ENCODE measurements at regions not wholly inside any gene's neighbourhood (a gene's known extent, or its start where the extent isn't known, plus 50 kb on each side); places are given as distances from the start of the nearest gene placed in this dataset.
"Not testable (repeated sequence)": the region's sequence is repeated elsewhere in the genome, so short reads cannot be mapped to it uniquely, and the experiment has no call there.

DNA sequence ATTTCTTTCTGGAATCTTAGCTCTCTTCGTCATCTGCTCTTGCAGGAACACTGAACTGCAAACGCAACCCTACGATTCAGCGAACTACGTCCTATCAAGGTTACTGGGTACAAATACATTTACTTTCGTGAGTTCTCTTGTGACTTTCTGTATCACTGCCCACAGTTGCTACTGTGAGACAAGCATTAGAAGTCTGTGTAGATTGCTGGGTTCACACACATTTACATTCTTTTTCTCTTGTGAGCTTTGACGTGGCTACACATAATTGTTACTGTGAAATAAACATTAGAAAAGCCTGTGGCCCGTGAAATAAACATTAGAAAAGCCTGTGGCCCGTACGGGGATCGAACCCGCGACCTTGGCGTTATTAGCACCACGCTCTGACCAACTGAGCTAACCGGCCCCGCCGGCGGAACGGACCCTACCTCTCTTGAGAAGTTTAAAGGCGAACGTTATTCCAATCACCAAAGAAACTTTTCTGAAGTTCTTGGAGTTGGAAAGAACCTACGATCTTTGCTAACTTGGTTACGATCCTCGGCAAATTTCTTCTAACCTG lies 61.2 kb upstream of the ZNF322 start:
- not testable (repeated sequence) for DNase-seq

GRCh38 chr6:26730019-26730766 lies 70.6 kb upstream of the ZNF322 start:
- not testable (repeated sequence) for DNase-seq

GRCh38 chr6:26734776-26735472 lies 75.4 kb upstream of the ZNF322 start:
- DNase-seq = not testable (repeated sequence)

- no peak for DNase-seq
Measured at GRCh38 chr6:26739811-26740210, 80.3 kb upstream of the ZNF322 start.

GRCh38 chr6:26743157-26743821 lies 83.7 kb upstream of the ZNF322 start:
- DNase-seq = no peak

DNA sequence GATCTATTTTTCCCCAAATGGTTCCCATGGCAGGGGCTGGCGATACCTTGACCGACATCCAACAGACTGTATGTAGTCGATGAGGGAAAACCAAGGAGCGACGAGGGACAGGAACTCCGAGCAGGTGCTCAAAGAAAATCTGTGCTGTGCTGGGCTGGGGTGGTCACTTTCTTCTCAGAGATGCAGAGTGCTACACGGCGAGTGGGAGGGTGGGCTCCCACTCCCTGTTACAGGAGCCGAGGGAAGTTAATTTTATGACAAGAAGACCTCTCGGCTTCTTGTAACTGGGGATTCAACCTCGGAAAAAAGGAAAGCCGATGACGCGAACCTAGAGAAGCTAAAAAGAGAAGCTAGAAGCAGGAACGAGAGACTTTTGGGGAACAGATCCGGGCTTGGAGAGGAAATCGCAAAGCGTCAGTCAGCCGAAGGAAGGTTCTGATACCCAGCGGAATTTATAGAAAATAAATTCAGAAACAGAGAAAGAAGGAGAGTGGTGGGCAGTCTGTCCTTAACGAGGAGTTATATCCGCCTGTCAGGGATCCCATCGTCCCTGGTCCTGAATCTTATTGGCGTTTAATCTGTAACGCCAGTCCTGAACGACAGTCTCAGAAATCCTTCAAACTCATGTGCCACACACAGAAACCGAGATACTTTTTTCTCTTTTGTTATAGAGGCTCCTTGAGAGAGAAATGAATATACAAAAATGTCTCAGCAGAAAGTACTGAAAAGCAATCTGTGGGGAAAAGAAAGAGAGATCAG lies 84.6 kb upstream of the ZNF322 start:
- no peak for DNase-seq

- not testable (repeated sequence) for DNase-seq
Measured at GRCh38 chr6:26744837-26745282, 85.3 kb upstream of the ZNF322 start.

- DNase-seq = not testable (repeated sequence)
Measured at GRCh38 chr6:26745964-26746363, 86.4 kb upstream of the ZNF322 start.

GRCh38 chr6:26749126-26749758 lies 89.7 kb upstream of the ZNF322 start:
- not testable (repeated sequence) for DNase-seq

DNA sequence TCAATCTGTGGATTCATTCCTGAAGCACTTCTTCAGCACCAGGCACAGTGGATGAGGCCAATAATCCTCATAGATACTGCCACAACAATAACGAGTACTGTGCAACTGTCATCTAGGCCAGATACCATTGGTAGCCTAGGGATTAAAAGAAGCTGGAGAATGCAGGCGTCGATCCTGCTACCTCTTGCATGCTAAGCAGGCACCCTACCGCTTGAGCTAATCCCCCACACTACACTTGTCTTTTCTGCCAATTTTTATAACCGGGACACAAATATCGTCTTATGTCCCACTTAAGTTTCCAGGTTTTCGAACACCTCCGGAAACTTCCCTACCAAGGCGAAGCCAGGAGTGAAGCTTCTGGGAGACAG lies 90.2 kb upstream of the ZNF322 start:
- not testable (repeated sequence) for DNase-seq

- no peak for DNase-seq
Measured at GRCh38 chr6:26754212-26754611, 94.7 kb upstream of the ZNF322 start.

DNA sequence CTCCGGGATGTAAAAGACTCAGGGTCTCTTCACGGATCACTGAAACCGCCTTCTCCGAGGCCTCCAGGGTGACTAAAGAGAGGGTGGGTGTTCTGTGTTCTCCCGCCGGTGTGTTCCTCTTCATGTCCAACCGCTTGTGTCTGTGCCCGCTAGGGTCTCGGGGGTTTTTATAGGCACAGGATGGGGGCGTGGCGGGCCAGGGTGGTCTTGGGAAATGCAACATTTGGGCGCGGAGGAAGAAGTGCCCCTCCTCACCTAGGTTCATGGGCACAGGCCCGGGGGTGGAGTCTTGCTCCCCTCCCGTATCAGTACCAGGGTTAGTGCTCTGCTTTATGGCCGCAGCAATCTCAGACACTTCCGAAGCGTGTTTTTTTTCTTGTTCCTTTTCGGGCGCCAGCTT lies 95.3 kb upstream of the ZNF322 start:
- DNase-seq = not testable (repeated sequence)

- DNase-seq = not testable (repeated sequence)
Measured at GRCh38 chr6:26756067-26756805, 96.7 kb upstream of the ZNF322 start.

DNA sequence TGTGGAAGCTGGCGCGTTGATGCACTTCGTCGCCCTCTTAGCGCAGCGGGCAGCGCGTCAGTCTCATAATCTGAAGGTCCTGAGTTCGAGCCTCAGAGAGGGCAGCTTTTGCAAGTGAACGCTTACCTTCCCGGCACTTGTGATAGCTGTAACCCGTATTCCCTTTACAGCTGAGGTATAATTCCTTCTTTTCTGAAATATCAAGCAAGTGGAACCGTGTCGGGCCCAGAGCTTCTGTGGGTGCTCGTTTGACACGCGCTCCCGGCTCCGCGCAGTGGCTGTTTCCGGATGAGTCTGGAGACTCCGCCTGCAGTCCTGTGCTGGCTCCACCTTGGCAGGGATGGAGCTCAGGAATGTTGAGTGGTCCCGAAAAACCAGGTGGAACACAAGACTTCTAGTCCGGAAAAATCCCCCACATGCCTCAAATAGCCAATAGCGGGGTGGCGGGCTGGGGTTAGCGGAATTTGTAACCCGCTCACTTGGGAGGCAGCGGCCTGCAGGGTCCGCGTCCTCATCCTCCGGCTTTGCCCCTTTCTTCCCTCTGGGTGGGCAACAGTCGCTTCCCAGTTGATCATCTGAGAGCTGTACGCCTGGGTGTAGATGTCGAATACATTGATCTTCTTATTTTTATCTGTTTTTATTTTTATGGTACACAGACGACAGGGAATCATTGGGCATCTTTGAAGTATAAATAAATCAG lies 106.8 kb upstream of the ZNF322 start:
- not testable (repeated sequence) for DNase-seq

DNA sequence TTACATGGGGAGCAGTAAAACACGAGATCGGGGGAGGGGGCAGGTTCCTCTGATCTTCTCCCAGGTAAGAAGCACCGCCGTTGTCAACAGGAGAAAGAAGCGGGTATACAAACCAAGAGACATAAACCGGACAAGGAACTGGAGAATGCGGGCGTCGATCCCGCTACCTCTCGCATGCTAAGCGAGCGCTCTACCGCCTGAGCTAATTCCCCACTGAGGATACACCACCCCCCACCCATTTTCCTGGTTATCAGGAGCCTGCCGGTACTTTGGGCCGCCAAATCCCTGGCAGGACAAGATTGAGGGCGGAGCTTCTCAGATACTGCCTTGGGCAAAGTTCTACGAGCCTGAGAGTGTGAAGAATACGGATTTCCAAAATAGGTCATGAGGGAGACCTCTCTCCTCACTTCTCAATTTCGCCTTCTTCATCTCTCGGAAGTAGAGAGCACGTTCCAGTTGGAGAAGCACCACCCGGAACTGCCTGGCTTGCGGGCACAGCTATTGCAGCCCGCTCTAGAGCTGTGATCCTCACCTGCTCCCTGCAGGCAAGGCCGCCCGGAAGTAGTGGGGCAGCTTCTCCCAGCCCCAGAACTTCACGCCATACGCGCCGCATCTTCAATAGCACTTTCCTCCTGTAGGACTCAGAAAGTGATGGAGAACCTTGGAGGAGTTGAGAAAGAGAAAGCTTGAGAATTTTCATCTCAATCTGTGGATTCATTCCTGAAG lies 111.6 kb upstream of the ZNF322 start:
- not testable (repeated sequence) for DNase-seq

DNA sequence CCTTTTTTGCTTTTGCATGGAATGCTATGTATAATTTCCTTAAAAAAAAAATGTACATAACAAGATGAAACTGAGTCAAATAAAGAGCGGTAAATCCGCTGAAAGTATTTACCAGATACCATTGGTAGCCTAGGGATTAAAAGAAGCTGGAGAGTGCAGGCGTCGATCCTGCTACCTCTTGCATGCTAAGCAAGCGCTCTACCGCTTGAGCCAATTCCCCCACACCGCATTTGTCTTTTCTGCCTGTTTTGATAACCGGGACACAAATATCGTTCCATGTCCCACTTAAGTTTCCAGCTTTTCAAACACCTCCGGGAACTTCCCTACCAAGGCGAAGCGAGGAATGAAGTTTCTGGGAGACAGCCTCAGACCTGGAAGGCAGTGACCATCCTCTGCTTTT lies 113.9 kb upstream of the ZNF322 start:
- DNase-seq = not testable (repeated sequence)

- DNase-seq = not testable (repeated sequence)
Measured at GRCh38 chr6:26780563-26780962, 121.0 kb upstream of the ZNF322 start.

- not testable (repeated sequence) for DNase-seq
Measured at GRCh38 chr6:26795474-26796307, 136.1 kb upstream of the ZNF322 start.
